Superior temporal gyrus (tissue), 1 donor: ENCODE measurements at regions not wholly inside any gene's neighbourhood (a gene's known extent, or its start where the extent isn't known, plus 50 kb on each side); places are given as distances from the start of the nearest gene placed in this dataset.

Experiments
- DNase-seq: peaks from one replicate; pipeline ENCODE4 v3.0.0-alpha.2; 2016; ENCODE audit errors: extremely low spot score

DNA sequence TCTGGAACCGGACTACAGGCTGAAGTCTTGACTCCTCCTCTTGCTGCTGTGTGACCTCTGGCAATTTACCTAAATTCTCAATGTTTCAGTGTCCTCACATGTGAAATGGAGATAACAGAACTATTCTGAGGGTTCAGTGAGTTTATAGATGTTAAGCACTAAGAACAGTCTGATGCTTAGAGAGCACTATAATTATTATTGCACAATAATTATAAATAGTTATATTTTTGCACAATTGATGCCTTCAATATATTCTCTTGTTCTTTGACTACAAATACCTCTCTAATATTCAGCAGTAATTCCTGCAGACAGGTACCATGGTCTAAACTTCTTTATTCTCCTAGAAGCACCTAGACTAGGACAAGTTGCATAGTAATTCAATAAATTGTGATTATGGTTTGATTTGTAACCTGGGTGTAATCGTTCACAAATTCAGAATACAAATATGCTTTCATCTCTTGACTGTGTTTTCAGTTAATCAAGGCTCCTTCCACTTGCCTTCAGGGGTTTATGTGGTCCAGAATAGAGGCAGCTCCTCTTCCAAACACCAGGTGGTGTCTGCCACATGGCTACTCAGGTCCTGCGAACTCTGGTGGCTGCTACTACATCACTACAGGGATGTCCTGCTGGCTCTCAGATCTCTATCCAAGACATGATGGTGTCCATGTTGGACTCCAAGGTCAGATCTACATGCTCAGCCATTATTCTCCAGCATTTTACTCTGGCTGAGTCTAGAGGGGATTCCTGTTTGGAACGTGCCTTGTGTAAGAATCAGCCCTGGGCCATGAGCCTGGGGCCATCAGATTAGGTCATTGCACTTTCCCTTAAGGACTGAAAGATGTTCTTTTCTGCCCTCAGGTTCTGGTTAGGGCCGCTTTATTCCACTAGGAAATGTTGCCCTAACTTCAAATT lies 103.4 kb downstream of the QRFPR start:
- no peak for DNase-seq

DNA sequence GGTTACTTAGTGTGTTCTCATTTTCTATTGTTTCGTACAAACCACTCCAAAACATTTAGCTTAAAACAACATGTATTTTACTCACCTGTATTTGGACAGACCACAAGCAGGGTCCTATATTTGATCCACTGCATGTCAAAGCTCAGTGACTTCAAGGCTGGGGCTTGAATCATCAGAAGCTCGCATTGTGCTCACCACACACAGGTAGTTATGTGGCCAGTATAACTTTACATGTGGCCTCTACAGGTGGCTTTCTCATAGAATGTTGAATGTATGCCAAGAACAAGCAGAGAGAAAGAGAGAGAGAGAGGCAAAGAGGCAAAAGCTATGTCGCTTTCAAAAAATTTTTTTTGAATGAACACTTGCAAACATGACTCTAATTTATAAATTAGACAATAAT lies 107.6 kb downstream of the QRFPR start:
- no peak for DNase-seq

DNA sequence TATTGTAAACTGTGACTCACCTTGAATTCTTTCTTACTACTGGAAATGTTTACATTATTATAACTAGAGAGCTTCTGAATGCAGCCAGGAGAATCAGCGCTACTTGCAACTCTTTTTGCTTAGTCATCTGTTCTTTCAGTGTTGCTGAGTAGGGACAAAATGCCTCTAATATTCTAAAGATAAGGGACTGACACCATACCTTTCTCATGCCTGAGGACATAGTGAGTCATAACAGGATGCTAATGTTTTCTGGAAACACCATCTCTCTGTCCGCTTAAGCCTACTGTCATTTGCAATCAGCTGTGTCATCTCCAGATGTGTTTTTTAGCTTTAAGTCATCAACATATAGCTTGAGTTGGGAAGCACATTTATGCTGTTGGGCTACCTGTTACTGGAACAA lies 108.3 kb downstream of the QRFPR start:
- no peak for DNase-seq

DNA sequence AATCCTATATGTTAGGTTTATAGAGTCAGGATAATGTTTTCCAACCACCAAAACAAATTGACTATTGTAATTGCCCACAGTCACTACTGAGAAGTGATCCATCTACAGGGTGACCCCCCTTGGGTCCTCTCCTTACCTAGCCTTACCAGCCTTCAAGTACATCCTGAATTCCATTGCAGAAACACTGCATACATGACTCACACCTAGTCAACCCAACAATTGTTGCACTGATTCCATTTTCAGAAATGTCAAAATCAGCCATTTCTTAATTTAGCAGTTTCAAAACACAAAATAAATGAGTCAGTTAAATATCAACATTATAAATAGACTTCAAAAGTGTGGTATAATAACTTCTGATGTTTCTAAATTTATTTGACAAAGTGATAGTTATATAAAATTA lies 106.3 kb upstream of the TNIP3 start:
- no peak for DNase-seq

DNA sequence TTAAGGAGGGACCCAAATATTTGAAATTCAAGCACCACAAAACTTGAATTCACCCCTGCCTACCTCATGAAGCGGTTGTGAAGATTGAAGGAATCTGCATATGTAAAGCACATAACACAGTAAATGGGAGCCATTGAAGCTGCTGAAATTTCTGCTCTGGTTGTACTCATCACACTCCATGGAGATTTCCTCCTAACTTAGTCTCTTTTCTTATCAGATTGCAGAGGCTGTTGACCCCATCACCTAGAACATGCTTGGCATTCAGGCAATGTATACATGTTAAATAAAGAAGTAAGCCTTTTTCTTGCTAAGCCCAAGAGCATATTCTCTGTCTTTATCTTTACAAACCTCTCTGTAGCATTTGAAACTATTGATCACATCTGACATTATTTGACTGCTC lies 104.9 kb upstream of the TNIP3 start:
- no peak for DNase-seq

DNA sequence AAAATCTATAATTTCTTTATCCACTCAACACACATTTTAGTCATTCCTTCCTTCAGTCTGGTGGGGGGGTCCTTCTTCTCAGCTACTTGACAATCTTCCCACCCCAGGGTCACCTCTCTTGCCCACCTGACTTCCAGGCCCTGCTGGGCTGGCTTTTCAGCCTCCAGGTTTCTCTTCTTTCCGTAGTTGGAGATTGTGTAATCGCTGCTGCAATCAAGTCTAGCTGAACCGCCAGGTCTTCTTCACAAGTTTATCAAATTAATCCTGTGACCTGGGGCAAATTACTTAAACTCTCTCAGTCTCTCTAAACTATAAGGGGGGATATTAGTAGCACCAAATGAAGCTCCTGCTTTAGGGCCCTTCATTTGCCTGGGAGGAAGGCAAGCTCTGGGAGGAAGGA lies 102.9 kb upstream of the TNIP3 start:
- DNase-seq = no peak

DNA sequence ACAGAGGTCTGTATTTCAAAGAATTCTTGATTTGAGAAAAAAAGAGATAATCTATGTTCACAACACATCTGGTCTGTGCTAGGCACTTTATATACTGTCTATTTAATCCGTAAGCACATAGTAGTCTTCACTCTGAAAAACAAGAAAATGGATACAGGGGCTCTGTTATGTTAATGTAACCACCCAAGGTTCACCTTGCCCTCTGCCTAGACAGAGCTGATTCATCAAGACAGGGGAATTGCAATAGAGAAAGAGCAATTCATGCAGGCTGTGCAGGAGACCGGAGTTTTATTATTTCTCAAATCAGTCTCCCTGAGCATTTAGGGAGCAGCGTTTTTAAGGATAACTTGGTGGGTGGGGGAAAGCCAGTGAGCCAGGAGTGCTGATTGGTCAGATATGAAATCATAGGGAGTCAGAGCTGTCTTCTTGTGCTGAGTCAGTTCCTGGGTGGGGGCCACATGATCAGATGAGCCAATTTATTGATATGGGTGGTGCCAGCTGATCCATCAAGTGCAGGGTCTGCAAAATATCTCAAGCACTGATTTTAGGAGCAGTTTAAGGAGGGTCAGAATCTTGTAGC lies 92.9 kb upstream of the TNIP3 start:
- DNase-seq = no peak

DNA sequence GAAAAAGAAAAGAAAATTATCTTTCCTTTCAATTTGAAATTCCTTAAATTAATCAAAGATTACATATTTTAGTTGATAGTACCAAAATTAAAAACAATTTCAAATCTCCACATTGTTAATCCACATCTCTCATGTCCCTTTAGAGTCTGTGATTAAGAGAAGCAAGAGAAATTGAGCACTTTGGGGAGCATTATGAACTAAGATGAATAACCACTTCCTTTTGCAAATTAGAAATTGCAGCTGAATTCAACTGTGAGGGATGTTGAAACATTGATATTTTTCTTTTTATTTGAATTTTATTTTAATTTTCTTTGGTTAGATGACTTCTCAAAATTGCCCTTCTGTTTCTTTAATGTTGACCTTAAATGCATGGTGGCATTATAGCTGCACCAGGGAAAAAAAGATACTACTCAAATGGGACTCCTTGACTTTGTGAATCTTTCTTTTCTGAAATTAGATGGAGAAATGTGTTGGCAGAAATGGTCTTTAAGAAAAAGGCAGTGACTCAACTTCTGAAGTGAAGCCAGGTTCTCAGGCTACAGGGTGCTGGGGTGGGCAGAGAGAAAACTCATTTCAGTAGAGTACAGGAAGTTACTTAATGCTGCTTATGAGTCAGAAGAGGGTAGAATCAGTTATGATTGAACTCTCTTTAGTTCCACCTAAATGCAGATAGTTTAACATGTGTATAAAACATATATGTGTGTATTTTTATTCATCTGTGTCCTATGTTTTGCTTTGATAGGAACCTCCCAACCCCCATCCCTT lies 92.0 kb upstream of the TNIP3 start:
- DNase-seq = peak; percentile 54

DNA sequence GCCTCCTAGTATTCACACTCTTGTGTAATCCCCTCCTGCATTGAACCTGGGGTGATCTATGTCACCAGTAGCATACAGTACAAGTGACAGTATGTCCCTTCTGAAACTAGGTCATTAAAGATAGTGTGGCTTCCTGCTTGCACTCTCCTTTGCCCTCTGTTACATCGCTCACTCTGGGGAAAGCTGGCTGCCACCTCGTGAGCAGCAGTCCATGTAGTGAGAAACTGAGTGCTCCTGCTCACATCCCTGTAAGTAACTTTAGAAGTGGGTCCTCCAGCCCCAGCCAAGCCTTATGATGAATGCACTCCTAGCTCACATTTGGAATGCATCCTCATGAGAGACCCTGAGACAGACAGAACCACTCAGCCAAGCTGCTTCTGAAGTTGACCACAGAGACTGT lies 89.8 kb upstream of the TNIP3 start:
- no peak for DNase-seq

DNA sequence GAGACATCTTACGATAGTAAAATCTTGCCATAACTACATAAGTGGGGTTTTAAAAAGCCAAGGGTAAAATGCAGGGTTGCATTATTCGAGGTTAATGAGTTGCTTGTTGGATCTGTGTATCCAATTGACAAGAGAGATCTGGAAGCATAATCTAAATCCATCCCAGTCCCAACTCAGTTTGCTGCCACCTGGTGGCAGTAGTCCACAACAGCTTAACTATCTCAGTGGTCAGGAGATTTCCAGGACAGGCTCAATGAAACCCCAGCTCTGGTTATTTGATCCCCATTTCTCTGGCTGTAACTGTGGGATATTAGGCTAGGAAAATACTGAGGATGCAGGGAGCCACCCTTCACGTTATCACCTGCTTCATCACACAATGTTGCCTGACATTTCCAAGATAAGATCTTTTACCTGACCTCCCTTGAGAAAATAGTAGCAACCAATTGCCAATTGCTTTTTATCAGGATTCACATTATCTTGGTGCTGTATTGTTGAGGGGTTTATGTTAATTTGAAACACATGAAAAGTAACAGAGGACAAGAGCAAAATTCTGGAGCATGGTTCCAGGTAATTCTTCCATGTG lies 88.2 kb upstream of the TNIP3 start:
- DNase-seq = peak; percentile 95

DNA sequence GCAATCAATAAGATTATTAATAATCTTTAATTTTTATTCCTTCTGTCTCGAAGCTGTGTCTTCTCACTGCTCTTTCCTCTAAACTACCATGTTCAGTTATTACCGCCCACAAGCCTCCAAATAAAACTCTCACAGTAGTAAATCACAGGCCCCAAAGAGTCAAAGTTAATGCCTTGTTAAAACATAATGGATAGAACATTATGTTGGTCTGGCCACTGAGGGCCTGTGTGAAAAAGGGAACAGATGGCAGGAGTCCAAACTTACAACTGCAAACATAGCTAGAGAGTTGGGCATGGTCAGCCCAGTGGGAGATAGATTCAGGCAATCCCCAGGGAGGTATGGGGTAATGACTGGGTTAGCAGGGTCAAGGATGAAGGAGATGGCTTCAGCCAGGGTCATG lies 84.6 kb upstream of the TNIP3 start:
- no peak for DNase-seq

DNA sequence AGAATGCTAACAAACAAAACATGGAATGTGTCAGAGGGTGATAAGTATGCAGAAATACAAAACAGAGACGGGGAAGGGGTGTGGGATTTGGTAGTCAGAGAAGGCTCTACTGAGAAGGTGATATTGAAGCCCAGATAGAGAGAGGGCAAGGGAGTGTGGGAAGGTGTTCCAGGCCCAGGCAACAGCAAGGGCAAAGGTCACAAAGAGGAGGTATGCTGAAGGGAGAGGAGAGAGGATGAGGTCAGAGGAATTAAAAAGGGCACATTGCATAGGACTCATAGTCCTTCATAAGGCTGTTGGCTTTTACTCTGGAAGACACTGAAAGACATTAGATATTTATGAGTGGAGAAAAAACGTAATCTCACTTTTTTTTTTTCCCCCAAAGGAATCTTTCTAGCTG lies 82.6 kb upstream of the TNIP3 start:
- DNase-seq = no peak

DNA sequence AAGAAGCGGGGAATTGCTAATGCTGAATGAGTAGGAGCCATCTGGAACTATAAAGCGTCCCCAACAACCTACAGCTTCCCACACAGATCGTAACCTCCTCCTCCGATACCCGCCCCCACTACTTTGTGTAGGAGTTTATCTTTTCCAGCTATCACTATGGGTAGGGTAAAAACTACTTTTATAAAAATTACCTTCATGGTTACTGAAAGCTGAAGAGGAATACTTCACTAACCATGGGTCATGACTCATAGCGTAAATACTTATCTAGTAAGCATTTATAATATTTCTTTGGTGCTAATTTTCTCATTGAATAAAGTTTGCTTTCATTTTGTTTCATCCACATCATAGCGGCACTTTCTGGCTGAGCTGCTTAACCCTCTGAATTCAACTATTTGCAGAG lies 79.4 kb upstream of the TNIP3 start:
- DNase-seq = no peak

DNA sequence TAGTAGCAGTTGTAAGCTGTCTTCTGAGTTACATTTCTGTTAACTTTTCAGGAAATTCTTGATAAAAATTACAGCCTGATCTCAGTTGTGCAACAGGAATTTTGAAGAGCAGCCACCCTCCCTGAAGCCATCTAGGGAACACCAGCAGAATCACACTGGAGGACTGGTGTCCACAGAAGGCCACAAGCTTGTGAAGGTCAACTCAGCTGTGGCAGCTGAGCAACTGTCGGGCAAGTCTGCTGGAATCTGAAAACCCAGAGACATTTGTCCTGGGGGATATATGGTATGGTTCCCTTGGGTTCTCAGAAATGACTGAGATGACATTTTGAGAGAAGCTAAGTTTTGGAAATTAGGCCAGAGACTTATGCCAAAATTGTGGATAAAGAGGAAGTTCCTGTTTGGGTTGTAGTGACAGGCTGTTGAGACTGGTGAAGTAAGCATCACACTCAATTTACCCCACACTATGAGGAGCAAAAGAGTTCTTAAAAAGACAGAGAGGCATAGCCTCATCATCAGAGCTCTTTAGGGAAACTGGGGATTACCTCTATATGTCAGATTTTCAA lies 78.1 kb upstream of the TNIP3 start:
- no peak for DNase-seq

DNA sequence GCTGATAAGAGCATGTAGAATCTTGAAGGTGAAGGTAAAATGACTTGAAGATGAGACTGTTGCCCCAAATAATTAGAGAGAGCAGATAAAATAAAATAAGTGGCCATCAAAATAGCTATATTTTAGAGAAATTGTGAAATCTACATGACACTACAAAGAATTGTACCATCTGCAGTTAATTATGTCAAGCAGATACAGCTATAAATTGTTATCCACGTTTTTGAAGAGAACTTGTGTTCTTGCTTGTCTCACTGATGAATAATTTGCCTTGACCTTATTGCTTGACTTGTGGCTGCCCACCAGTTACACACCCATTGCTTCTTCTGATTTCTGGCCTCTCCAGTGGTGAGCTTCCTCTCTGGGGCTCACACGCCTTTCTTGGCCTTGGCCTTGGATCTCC lies 75.8 kb upstream of the TNIP3 start:
- DNase-seq = no peak

DNA sequence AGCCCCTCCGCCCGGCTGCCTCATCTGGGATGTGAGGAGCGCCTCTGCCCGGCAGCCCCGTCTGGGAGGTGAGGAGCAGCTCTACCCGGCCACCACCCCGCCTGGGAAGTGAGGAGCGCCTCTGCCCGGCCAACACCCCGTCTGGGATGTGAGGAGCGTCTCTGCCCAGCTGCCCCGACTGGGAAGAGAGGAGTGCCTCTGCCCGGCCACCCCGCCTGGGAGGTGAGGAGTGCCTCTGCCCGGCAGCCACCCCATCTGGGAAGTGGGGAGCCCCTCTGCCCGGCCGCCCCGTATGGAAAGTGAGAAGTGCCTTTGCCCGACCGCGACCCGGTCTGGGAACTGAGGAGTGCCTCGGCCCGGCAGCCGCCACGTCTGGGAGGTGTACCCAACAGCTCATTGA lies 74.3 kb upstream of the TNIP3 start:
- DNase-seq = no peak

DNA sequence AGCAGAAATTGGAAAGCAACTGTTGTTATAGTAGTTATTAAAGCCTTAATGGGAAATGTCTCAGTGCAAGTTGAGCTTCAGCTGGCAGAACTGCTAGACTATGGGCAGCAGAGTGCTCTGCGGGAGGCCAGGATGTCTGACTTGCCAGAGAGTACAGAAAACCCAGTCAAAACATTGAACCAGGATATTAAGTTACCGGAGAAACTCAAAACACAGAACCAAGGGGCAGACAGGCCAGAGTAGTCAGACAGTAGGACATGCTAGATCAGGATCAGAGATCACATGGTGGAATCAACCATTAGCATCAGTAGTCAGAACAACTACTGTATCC lies 72.9 kb upstream of the TNIP3 start:
- DNase-seq = no peak

DNA sequence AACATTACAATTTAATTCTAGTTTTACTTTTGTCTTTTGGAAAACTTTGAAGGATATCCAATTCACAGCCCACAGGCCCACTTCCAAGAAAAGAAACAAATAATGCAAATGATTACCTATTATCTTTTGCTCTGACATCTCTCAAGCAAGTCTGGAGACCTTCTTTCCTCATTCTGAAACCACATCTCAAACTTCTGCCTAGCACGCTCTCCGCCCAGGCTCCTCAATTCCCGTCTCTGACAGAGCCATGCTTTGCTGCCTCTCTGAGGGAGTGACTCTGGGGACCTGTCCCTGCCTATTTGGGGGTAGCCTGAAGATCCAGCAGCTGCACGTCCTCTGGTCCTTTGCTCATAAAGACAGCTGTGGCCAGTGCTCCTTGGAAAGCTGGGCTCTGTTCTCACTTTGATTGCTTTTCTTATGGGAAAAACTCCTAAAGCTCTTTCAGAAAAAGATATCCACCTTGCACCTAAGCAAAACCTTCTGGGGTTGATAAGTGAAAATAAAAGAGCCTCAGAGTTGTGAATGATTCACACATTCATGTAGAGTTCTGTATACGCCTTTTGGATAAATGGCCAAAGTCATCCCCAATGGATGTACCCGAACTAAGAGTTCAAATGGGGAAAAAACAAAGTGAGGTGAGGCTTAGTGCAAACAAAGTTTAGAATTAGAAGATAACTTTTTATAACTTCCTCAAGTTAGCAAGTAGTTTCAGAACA lies 72.4 kb upstream of the TNIP3 start:
- DNase-seq = no peak

DNA sequence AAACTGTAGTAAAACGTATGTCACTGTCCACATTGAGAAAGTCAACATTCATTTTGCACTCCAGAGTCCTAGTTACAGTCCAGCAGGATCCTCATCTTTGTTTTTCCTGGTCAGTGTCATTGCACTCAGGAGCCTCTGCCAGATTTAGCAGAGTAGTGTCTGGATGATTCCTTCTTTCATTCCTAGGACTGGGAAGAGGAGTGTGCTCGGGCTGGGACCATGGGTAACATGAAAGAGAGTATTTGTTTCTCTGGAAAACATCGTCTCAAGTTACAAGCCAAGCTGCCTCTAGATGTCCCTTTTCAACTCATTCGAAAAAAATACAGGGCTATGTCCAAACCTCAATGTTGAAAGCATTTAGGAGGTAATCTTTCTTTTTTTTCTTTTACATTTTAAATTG lies 69.9 kb upstream of the TNIP3 start:
- DNase-seq = no peak

DNA sequence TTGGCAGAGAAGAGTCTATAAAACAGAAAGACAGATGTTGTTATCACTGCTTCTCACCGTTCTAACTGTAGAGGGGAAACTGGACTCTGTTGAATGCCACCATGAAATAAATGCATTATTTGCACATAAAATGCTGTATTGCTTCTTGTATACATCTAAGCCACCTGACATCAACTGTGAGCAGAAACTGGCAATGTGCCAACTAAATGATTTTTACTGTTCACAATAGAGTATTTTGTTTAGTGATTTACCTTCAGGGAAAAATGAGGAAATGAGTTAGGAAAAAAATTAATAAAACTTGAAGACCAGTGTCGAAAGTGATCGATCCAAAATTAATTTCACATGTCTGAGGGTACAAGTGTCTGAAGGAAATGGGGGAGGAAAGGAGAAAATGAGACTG lies 65.9 kb upstream of the TNIP3 start:
- no peak for DNase-seq

DNA sequence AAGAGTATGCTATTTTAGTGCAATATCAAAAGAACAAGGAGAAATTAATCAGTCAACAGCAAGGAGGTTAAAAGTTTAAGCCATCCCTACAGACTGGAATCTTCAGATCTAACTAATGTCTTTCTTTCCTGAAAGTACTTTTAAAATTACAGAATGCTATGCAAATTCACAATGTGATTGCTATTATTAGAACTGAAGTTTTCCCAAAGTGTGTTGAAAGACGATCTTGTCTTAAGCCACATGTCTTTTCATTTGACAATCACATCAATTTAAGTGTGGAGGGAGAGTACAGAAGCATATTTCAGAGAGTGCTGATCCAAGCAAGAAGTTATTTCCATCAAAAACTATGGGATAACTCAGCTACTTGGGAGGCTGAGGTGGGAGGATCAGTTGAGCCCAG lies 64.7 kb upstream of the TNIP3 start:
- no peak for DNase-seq

DNA sequence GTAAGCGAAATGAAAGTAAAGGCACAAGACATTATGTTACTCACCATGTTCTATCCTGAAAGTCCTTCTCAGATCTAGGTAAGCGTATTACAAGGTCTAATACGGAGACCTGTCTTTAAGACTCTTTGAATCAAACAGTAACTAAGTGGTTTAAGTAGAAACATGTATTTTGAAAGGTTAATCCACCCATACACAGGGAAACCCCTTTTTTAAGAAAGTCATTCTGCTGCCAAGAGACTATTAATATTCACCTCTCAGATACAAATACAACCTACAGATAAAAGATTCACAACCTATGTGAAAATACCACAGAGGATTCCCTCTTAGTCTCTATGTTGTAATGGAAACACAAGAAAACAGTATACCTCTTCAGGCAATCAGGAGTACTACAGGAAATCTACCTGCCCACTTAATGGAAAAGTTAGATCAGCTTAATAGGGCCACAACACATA lies 63.2 kb upstream of the TNIP3 start:
- DNase-seq = no peak
